HEK293 (cell line): ENCODE measurements at regions not wholly inside any gene's neighbourhood (a gene's known extent, or its start where the extent isn't known, plus 50 kb on each side); places are given as distances from the start of the nearest gene placed in this dataset.

ENCODE experiments used
- CTCF ChIA-PET: fragments of 350-600 bp; formaldehyde crosslinking; extraction: SDS; loops from one replicate; lab custom pipeline; 2021; ENCODE audit warnings: antibody characterized with exemption; lab: Yijun Ruan, JAX
- POLR2A ChIA-PET: fragments of 300-600 bp; formaldehyde crosslinking; extraction: SDS; loops from one replicate; lab custom pipeline; 2020; ENCODE audit warnings: antibody characterized with exemption, inconsistent platforms; lab: Yijun Ruan, JAX
- H3K27ac ChIP-seq: fragments of 200-500 bp; sonication (Bioruptor generic); 2 replicates; pipeline ENCODE4 v1.5.1; 2014; ENCODE audit warnings: low read depth, low read length, control low read depth, inconsistent platforms; ENCODE audit errors: extremely low read depth
- H3K36me3 ChIP-seq, 2 experiments: fragments of 200-500 bp in 1 of 2; sonication (Bioruptor generic) in 1 of 2; 1 replicate in 1 of 2; 2 replicates in 1 of 2; pipeline ENCODE4 v1.5.1; 2014 to 2017; ENCODE audit warnings: inconsistent platforms in 2 of 2, low read length in 2 of 2; ENCODE audit not compliant: control insufficient read depth in 2 of 2, insufficient read depth in 1 of 2
- H3K4me1 ChIP-seq: fragments of 200-500 bp; sonication (Bioruptor generic); 2 replicates; pipeline ENCODE4 v1.5.1; 2014; ENCODE audit warnings: mild to moderate bottlenecking, low read length, inconsistent platforms; ENCODE audit not compliant: control insufficient read depth, insufficient read depth
- H3K4me3 ChIP-seq: 2 replicates; pipeline ENCODE4 v1.5.1; 2011; ENCODE audit warnings: low read depth, mild to moderate bottlenecking, control low read depth, low read length, moderate library complexity
- H3K9me3 ChIP-seq: fragments of 200-500 bp; sonication (Bioruptor generic); 2 replicates; pipeline ENCODE4 v1.5.1; 2014; ENCODE audit warnings: low read depth, low read length, inconsistent platforms; ENCODE audit not compliant: control insufficient read depth, insufficient read depth
- SCRT2 ChIP-seq: fragments of 450-650 bp; formaldehyde crosslinking; IDR thresholded peaks from 2 replicates; pipeline ENCODE4 v1.5.1; 2016; ENCODE audit warnings: missing biosample characterization, missing genetic modification characterization
- SETDB1 ChIP-seq: IDR thresholded peaks from one replicate; pipeline ENCODE4 v1.6.1; 2017; ENCODE audit warnings: mild to moderate bottlenecking, low read length, moderate library complexity, mixed read lengths; ENCODE audit not compliant: insufficient read length
- SP7 ChIP-seq: fragments of 450-650 bp; formaldehyde crosslinking; IDR thresholded peaks from 2 replicates; pipeline ENCODE4 v1.5.1; 2016; ENCODE audit warnings: missing biosample characterization, missing genetic modification characterization
- ZBTB44 ChIP-seq: fragments of 450-650 bp; IDR thresholded peaks from 2 replicates; pipeline ENCODE4 v1.5.1; 2018; ENCODE audit warnings: missing biosample characterization, mild to moderate bottlenecking, missing genetic modification characterization
- ZBTB7A ChIP-seq: fragments of 450-650 bp; formaldehyde crosslinking; IDR thresholded peaks from 2 replicates; pipeline ENCODE4 v1.5.1; 2016; ENCODE audit warnings: low read depth, missing biosample characterization, missing genetic modification characterization
- ZEB2 ChIP-seq: fragments of 450-650 bp; formaldehyde crosslinking; IDR thresholded peaks from 2 replicates; pipeline ENCODE4 v1.5.1; 2016; ENCODE audit warnings: missing biosample characterization, missing genetic modification characterization
- ZFP41 ChIP-seq: fragments of 450-650 bp; formaldehyde crosslinking; IDR thresholded peaks from 2 replicates; pipeline ENCODE4 v1.5.1; 2016; ENCODE audit warnings: missing biosample characterization, missing genetic modification characterization, borderline replicate concordance
- ZNF121 ChIP-seq: fragments of 450-650 bp; formaldehyde crosslinking; IDR thresholded peaks from 2 replicates; pipeline ENCODE4 v1.5.1; 2016; ENCODE audit warnings: missing biosample characterization, missing genetic modification characterization
- ZNF138 ChIP-seq: fragments of 450-650 bp; formaldehyde crosslinking; IDR thresholded peaks from 2 replicates; pipeline ENCODE4 v1.5.1; 2016; ENCODE audit warnings: missing biosample characterization, missing genetic modification characterization, borderline replicate concordance
- ZNF266 ChIP-seq: fragments of 450-650 bp; formaldehyde crosslinking; IDR thresholded peaks from 2 replicates; pipeline ENCODE4 v1.5.1; 2016; ENCODE audit warnings: missing biosample characterization, missing genetic modification characterization, low read depth
- ZNF292 ChIP-seq: fragments of 450-650 bp; formaldehyde crosslinking; IDR thresholded peaks from 2 replicates; pipeline ENCODE4 v1.5.1; 2016; ENCODE audit warnings: low read depth, missing biosample characterization, missing genetic modification characterization, borderline replicate concordance
- ZNF324 ChIP-seq: fragments of 450-650 bp; formaldehyde crosslinking; IDR thresholded peaks from 2 replicates; pipeline ENCODE4 v1.5.1; 2016; ENCODE audit warnings: missing biosample characterization, missing genetic modification characterization
- ZNF488 ChIP-seq: fragments of 450-650 bp; formaldehyde crosslinking; IDR thresholded peaks from 2 replicates; pipeline ENCODE4 v1.5.1; 2016; ENCODE audit warnings: missing biosample characterization, missing genetic modification characterization
- ZNF513 ChIP-seq: fragments of 450-650 bp; IDR thresholded peaks from 2 replicates; pipeline ENCODE4 v1.5.1; 2018; ENCODE audit warnings: missing biosample characterization, missing genetic modification characterization
- ZNF518A ChIP-seq: fragments of 450-650 bp; formaldehyde crosslinking; conservative IDR thresholded peaks from 2 replicates; pipeline ENCODE4 v1.5.1; 2016; ENCODE audit warnings: low read depth, missing biosample characterization, missing genetic modification characterization
- ZNF548 ChIP-seq: fragments of 450-650 bp; formaldehyde crosslinking; IDR thresholded peaks from 2 replicates; pipeline ENCODE4 v1.5.1; 2016; ENCODE audit warnings: missing biosample characterization, missing genetic modification characterization
- ZNF561 ChIP-seq: fragments of 450-650 bp; IDR thresholded peaks from 2 replicates; pipeline ENCODE4 v1.5.1; 2018; ENCODE audit warnings: missing biosample characterization, missing genetic modification characterization, borderline replicate concordance
- ZNF596 ChIP-seq: fragments of 450-650 bp; IDR thresholded peaks from 2 replicates; pipeline ENCODE4 v1.5.0; 2018; ENCODE audit warnings: missing biosample characterization, mild to moderate bottlenecking, missing genetic modification characterization, moderate library complexity
- ZNF660 ChIP-seq: fragments of 450-650 bp; IDR thresholded peaks from 2 replicates; pipeline ENCODE4 v1.5.1; 2018; ENCODE audit warnings: missing biosample characterization, mild to moderate bottlenecking, missing genetic modification characterization
- ZNF777 ChIP-seq: fragments of 450-650 bp; formaldehyde crosslinking; IDR thresholded peaks from 2 replicates; pipeline ENCODE4 v1.5.1; 2017; ENCODE audit warnings: missing biosample characterization, missing genetic modification characterization, borderline replicate concordance
- ZNF830 ChIP-seq: fragments of 450-650 bp; IDR thresholded peaks from 2 replicates; pipeline ENCODE4 v1.5.0; 2018; ENCODE audit warnings: missing biosample characterization, missing genetic modification characterization, low read depth, mild to moderate bottlenecking, moderate library complexity

- TF ChIP-seq ZNF518A (tag by site-specific recombination) (no peak), ZNF121 (tag by site-specific recombination) (no peak), ZNF561 (no peak), ZBTB44 (tag by site-specific recombination) (no peak), SETDB1 (no peak), ZNF513 (no peak), ZNF777 (tag by site-specific recombination) (no peak), ZNF596 (tag by site-specific recombination) (no peak)
Observed at GRCh38 chr2:196259507-196260481, 88.4 kb upstream of the STK17B start (continued).

GRCh38 chr2:196260546-196260945 is 89.2 kb upstream of the STK17B start:
- Histone ChIP-seq H3K4me1 (0 out of 2 replicates have a peak, but pooled peaks cover 2% of the 10 kb centered on the region), H3K4me3 (no peak overlapping the region), H3K36me3 (no peaks in the 10 kb centered on the region), H3K9me3 (no peaks in the 10 kb centered on the region), H3K27ac (no peak overlapping the region)
- CTCF ChIA-PET: interaction anchor here (1.3 to 2.7 kb wide), 2 partner anchors 16 to 193 kb away, joined by 5 to 12 read pairs; no protein-coding TSS in a partner anchor
- TF ChIP-seq ZNF488 (tag by site-specific recombination): no peak
- TF ChIP-seq ZFP41 (tag by site-specific recombination): no peak
- no peak for TF ChIP-seq ZNF324 (tag by site-specific recombination)
- no peak for TF ChIP-seq SCRT2 (tag by site-specific recombination)
- no peak for TF ChIP-seq ZNF266 (tag by site-specific recombination)
- TF ChIP-seq ZNF830 (tag by site-specific recombination): no peak
- no peak for TF ChIP-seq ZEB2 (tag by site-specific recombination)
- no peak for TF ChIP-seq ZNF548 (tag by site-specific recombination)
- TF ChIP-seq SP7: no peak
- no peak for TF ChIP-seq ZBTB7A (tag by site-specific recombination)
- no peak for TF ChIP-seq ZNF138 (tag by site-specific recombination)
- TF ChIP-seq ZNF660 (tag by site-specific recombination): no peak
- no peak for TF ChIP-seq ZNF292 (tag by site-specific recombination)
- POLR2A ChIA-PET: no interaction called here
